HG03196 (cell line): ENCODE measurements at regions not wholly inside any gene's neighbourhood (a gene's known extent, or its start where the extent isn't known, plus 50 kb on each side); places are given as distances from the start of the nearest gene placed in this dataset.
"Not testable (repeated sequence)": the region's sequence is repeated elsewhere in the genome, so short reads cannot be mapped to it uniquely, and the experiment has no call there.

Source experiments
- ATAC-seq: cut with Tn5 transposase; IDR thresholded peaks from one replicate; pipeline ENCODE4 v1.9.1; 2021; ENCODE audit not compliant: unreplicated experiment

GRCh38 chr4:149048451-149049143 lies 606.4 kb upstream of the NR3C2 start:
- ATAC-seq: no peak

- ATAC-seq: no peak
Observed at GRCh38 chr4:149047368-149047767, 605.2 kb upstream of the NR3C2 start.

- ATAC-seq: no peak
Observed at GRCh38 chr4:149045731-149046130, 603.5 kb upstream of the NR3C2 start.

- not testable (repeated sequence) for ATAC-seq
Observed at GRCh38 chr4:149039786-149040185, 597.6 kb upstream of the NR3C2 start.

GRCh38 chr4:149031399-149031798 lies 589.2 kb upstream of the NR3C2 start:
- no peak for ATAC-seq

- no peak for ATAC-seq
Observed at GRCh38 chr4:149029056-149029651, 586.9 kb upstream of the NR3C2 start.

GRCh38 chr4:149026696-149027095 lies 584.5 kb upstream of the NR3C2 start:
- no peak for ATAC-seq

GRCh38 chr4:149017002-149017734 lies 575.0 kb upstream of the NR3C2 start:
- no peak for ATAC-seq

- ATAC-seq: no peak
Observed at GRCh38 chr4:149009223-149009622, 567.0 kb upstream of the NR3C2 start.

- no peak for ATAC-seq
Observed at GRCh38 chr4:149008415-149009025, 566.3 kb upstream of the NR3C2 start.

- ATAC-seq: no peak
Observed at GRCh38 chr4:149005191-149005590, 563.0 kb upstream of the NR3C2 start.

- no peak for ATAC-seq
Observed at GRCh38 chr4:148999924-149000323, 557.7 kb upstream of the NR3C2 start.

- no peak for ATAC-seq
Observed at GRCh38 chr4:148998719-148999118, 556.5 kb upstream of the NR3C2 start.

- no peak for ATAC-seq
Observed at GRCh38 chr4:148986951-148987350, 544.7 kb upstream of the NR3C2 start.

GRCh38 chr4:148984951-148985350 lies 542.7 kb upstream of the NR3C2 start:
- no peak for ATAC-seq

GRCh38 chr4:148982200-148982599 lies 540.0 kb upstream of the NR3C2 start:
- ATAC-seq: no peak

- ATAC-seq: no peak
Observed at GRCh38 chr4:148980782-148981480, 538.7 kb upstream of the NR3C2 start.

- no peak for ATAC-seq
Observed at GRCh38 chr4:148978301-148978700, 536.1 kb upstream of the NR3C2 start.

GRCh38 chr4:148975464-148975863 lies 533.2 kb upstream of the NR3C2 start:
- no peak for ATAC-seq

GRCh38 chr4:148965080-148965479 lies 522.9 kb upstream of the NR3C2 start:
- no peak for ATAC-seq

GRCh38 chr4:148964456-148964855 lies 522.2 kb upstream of the NR3C2 start:
- no peak for ATAC-seq
